PC-9 (cell line): ENCODE measurements at regions not wholly inside any gene's neighbourhood (a gene's known extent, or its start where the extent isn't known, plus 50 kb on each side); places are given as distances from the start of the nearest gene placed in this dataset.

Experiments used
- BruUV-seq: library from RNA; stranded (reverse); fragments of 400-500 nt; replicated peaks from 2 replicates; lab custom pipeline; 2021; lab: Mats Ljungman, UMichigan
- CTCF ChIA-PET: fragments of 300-600 bp; sonication (Branson Sonifier 250); formaldehyde crosslinking; loops from one replicate; lab custom pipeline; 2022; ENCODE audit warnings: antibody characterized with exemption; lab: Charles Lee
- POLR2A ChIA-PET: fragments of 300-600 bp; sonication (Branson Sonifier 250); formaldehyde crosslinking; loops from one replicate; lab custom pipeline; 2022; ENCODE audit warnings: antibody characterized with exemption; ENCODE audit not compliant: unreplicated experiment; lab: Charles Lee
- DNase-seq, 2 experiments: peaks; one replicate each; pipeline versions ENCODE4 v3.0.0 to v3.0.0-alpha.2; 2015 to 2022; ENCODE audit warnings: mixed read lengths in 1 of 2
- H2AFZ ChIP-seq: fragments of 200-600 bp; sonication (generic); 2 replicates; pipeline ENCODE4 v1.8.1; 2017; ENCODE audit warnings: antibody characterized with exemption
- H3F3A ChIP-seq: fragments of 200-600 bp; sonication (generic); 2 replicates; pipeline ENCODE4 v1.8.1; 2017; ENCODE audit warnings: antibody characterized with exemption, mild to moderate bottlenecking, low read depth; ENCODE audit not compliant: insufficient read depth
- H3K27ac ChIP-seq: fragments of 200-600 bp; sonication (generic); 2 replicates; pipeline ENCODE4 v1.6.1; 2016; ENCODE audit warnings: mixed run types
- H3K27me3 ChIP-seq: fragments of 200-600 bp; sonication (generic); 2 replicates; pipeline ENCODE4 v1.6.1; 2016; ENCODE audit warnings: low read depth, mixed run types; ENCODE audit not compliant: insufficient read depth
- H3K36me3 ChIP-seq: fragments of 200-600 bp; sonication (generic); 2 replicates; pipeline ENCODE4 v1.6.1; 2016; ENCODE audit warnings: low read depth, mixed run types
- H3K4me1 ChIP-seq: fragments of 200-600 bp; sonication (generic); replicated peaks from 2 replicates; pipeline ENCODE4 v1.6.1; 2016; ENCODE audit warnings: mixed run types; ENCODE audit not compliant: insufficient read depth
- H3K4me2 ChIP-seq: fragments of 200-600 bp; sonication (generic); 2 replicates; pipeline ENCODE4 v1.6.1; 2017; ENCODE audit warnings: mixed run types
- H3K4me3 ChIP-seq: fragments of 200-600 bp; sonication (generic); 2 replicates; pipeline ENCODE4 v1.6.1; 2016; ENCODE audit warnings: mixed run types
- H3K79me2 ChIP-seq: fragments of 200-600 bp; sonication (generic); 2 replicates; pipeline ENCODE4 v1.6.1; 2017; ENCODE audit warnings: low read depth, mixed run types
- H3K9me2 ChIP-seq: fragments of 200-600 bp; sonication (generic); 2 replicates; pipeline ENCODE4 v1.8.1; 2017; ENCODE audit warnings: mild to moderate bottlenecking; ENCODE audit not compliant: insufficient read depth
- H3K9me3 ChIP-seq: fragments of 200-600 bp; sonication (generic); 2 replicates; pipeline ENCODE4 v1.8.1; 2016; ENCODE audit warnings: low read depth; ENCODE audit not compliant: insufficient read depth
- H4K20me1 ChIP-seq: fragments of 200-600 bp; sonication (generic); 2 replicates; pipeline ENCODE4 v1.8.1; 2017; ENCODE audit not compliant: insufficient read depth
- CTCF ChIP-seq: fragments of 200-600 bp; sonication (generic); conservative IDR thresholded peaks from 2 replicates; pipeline ENCODE4 v1.6.1; 2017; ENCODE audit warnings: mixed run types, antibody characterized with exemption, mild to moderate bottlenecking, moderate library complexity
- EZH2 ChIP-seq: fragments of 200-600 bp; sonication (generic); IDR thresholded peaks from 2 replicates; pipeline ENCODE4 v1.8.0; 2017; ENCODE audit warnings: antibody characterized with exemption, low read depth
- intact Hi-C: fragments of 100-400 bp; cut with micrococcal nuclease; formaldehyde crosslinking; loops from one replicate; pipeline ENCODE4 v1.10.0; 2022; ENCODE audit not compliant: unreplicated experiment

- Histone ChIP-seq H4K20me1 (no peaks in the 10 kb centered on the region), H3K27me3 (no peaks in the 10 kb centered on the region), H3K9me2 (no peaks in the 10 kb centered on the region), H3K27ac (no peak overlapping the region), H2AFZ (no peak overlapping the region), H3K4me3 (no peak overlapping the region), H3K4me2 (no peak overlapping the region), H3F3A (no peaks in the 10 kb centered on the region), H3K9me3 (no peaks in the 10 kb centered on the region), H3K36me3 (no peaks in the 10 kb centered on the region), H3K79me2 (no peaks in the 10 kb centered on the region), H3K4me1 (no peaks in the 10 kb centered on the region)
- ChIA-PET CTCF (no interaction called here), POLR2A (no interaction called here)
- no peak for DNase-seq
- TF ChIP-seq CTCF (no peak), EZH2 (no peak)
- intact Hi-C loops = no loop called here
- no TSS peak for BruUV-seq
Observed at GRCh38 chr10:64385355-64385754, 864.2 kb downstream of the REEP3 start.

GRCh38 chr10:64394744-64395143, 873.5 kb downstream of the REEP3 start:
- POLR2A ChIA-PET = interaction anchor here (0.7 kb wide), 1 partner anchor 1687 kb away, joined by 5 read pairs; no protein-coding TSS in a partner anchor
- Histone ChIP-seq H3K9me3 (no peaks in the 10 kb centered on the region), H3K27me3 (no peaks in the 10 kb centered on the region), H4K20me1 (no peaks in the 10 kb centered on the region), H3K36me3 (no peaks in the 10 kb centered on the region), H3K27ac (no peak overlapping the region), H3K79me2 (no peaks in the 10 kb centered on the region), H3K4me1 (no peaks in the 10 kb centered on the region), H3K4me2 (no peak overlapping the region), H3F3A (no peaks in the 10 kb centered on the region), H3K9me2 (no peaks in the 10 kb centered on the region), H2AFZ (no peak overlapping the region), H3K4me3 (no peak overlapping the region)
- BruUV-seq = no TSS peak
- CTCF ChIA-PET = no interaction called here
- intact Hi-C loops = no loop called here
- peak in 1 of 2 experiments; percentile 40 for DNase-seq
- TF ChIP-seq CTCF (no peak), EZH2 (no peak)

- Histone ChIP-seq H3K27me3 (no peaks in the 10 kb centered on the region), H3K4me2 (no peak overlapping the region), H3K27ac (no peak overlapping the region), H3F3A (no peaks in the 10 kb centered on the region), H3K4me1 (no peaks in the 10 kb centered on the region), H3K9me2 (no peaks in the 10 kb centered on the region), H3K4me3 (no peak overlapping the region), H3K79me2 (no peaks in the 10 kb centered on the region), H3K36me3 (no peaks in the 10 kb centered on the region), H4K20me1 (no peaks in the 10 kb centered on the region), H3K9me3 (no peaks in the 10 kb centered on the region), H2AFZ (no peak overlapping the region)
- no peak for TF ChIP-seq CTCF
- no peak for TF ChIP-seq EZH2
- BruUV-seq = no TSS peak
- DNase-seq = no peak
- intact Hi-C loops = no loop called here
- ChIA-PET CTCF (no interaction called here), POLR2A (no interaction called here)
Observed at GRCh38 chr10:64396105-64396708, 875.0 kb downstream of the REEP3 start.
